GM12891 (cell line): ENCODE measurements at regions not wholly inside any gene's neighbourhood (a gene's known extent, or its start where the extent isn't known, plus 50 kb on each side); places are given as distances from the start of the nearest gene placed in this dataset.

Source experiments
- POLR2A ChIP-seq: IDR thresholded peaks from 2 replicates; pipeline ENCODE4 v1.6.1; 2011; ENCODE audit warnings: low read depth, low read length, control low read depth
- POLR2AphosphoS5 ChIP-seq: IDR thresholded peaks from 2 replicates; pipeline ENCODE4 v1.6.1; 2011; ENCODE audit warnings: low read depth, low read length, control low read depth
- POU2F2 ChIP-seq: IDR thresholded peaks from 2 replicates; pipeline ENCODE4 v1.6.1; 2011; ENCODE audit warnings: low read depth, mild to moderate bottlenecking, control low read depth, low read length, moderate library complexity
- SPI1 ChIP-seq: IDR thresholded peaks from 2 replicates; pipeline ENCODE4 v1.6.1; 2011; ENCODE audit warnings: low read depth, low read length, control low read depth
- TAF1 ChIP-seq: IDR thresholded peaks from 2 replicates; pipeline ENCODE4 v1.6.1; 2011; ENCODE audit warnings: low read depth, low read length, control low read depth

DNA sequence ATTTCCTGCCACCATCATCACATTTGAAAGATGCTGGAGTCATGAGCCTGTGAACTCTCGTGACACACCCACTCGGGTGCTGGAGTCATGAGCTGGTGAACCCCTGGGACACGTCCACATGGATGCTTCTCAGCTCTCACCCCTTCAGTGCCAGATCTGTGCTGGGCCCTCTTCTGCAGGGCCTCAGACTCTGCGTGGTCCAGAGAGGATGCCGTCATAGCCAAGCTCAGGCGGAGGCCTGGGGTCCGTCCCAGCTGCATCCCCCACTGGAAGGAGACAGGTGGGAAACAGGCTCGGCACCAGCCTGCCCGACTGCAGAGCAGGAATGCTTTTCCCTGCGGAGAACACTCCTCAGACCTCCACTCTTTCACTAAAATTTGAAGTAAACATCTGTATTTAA lies 156.5 kb upstream of the PPP2R2D start:
- TF ChIP-seq POLR2AphosphoS5 = no peak
- no peak for TF ChIP-seq POU2F2
- no peak for TF ChIP-seq POLR2A
- no peak for TF ChIP-seq TAF1
- no peak for TF ChIP-seq SPI1
